Vagina (tissue), 2 donors: ENCODE measurements at regions not wholly inside any gene's neighbourhood (a gene's known extent, or its start where the extent isn't known, plus 50 kb on each side); places are given as distances from the start of the nearest gene placed in this dataset.

Experiments
- DNase-seq, 2 donors: peaks; one replicate each; pipeline ENCODE4 v3.0.0-alpha.2; 2017; ENCODE audit errors: extremely low spot score in 2 of 2
- H3K27ac ChIP-seq: fragments of 200-600 bp; sonication (generic); one replicate; pipeline ENCODE4 v1.5.1; 2019
- H3K27me3 ChIP-seq: fragments of 200-600 bp; sonication (generic); one replicate; pipeline ENCODE4 v1.5.1; 2019
- H3K36me3 ChIP-seq, 2 donors: fragments of 200-600 bp; sonication (generic); one replicate each; pipeline ENCODE4 v1.5.1; 2017 to 2019
- H3K4me1 ChIP-seq: fragments of 200-600 bp; sonication (generic); one replicate; pipeline ENCODE4 v1.5.1; 2019
- H3K4me3 ChIP-seq, 2 donors: fragments of 200-600 bp; sonication (generic); 1 replicate in 1 of 2; 2 replicates in 1 of 2; pipeline ENCODE4 v1.5.1; 2016 to 2019
- H3K9me3 ChIP-seq: fragments of 200-600 bp; sonication (generic); one replicate; pipeline ENCODE4 v1.5.1; 2019
- CTCF ChIP-seq, 3 experiments: fragments of 450-650 bp in 2 of 3; fragments of 200-600 bp in 1 of 3; sonication (generic) in 1 of 3; IDR thresholded peaks; one replicate each; pipeline ENCODE4 v1.5.1; 2017 to 2019; ENCODE audit warnings: antibody characterized with exemption in 3 of 3, mild to moderate bottlenecking in 2 of 3, moderate library complexity in 2 of 3
- POLR2A ChIP-seq, 2 donors: fragments of 450-650 bp; IDR thresholded peaks; one replicate each; pipeline ENCODE4 v1.6.1; 2017; ENCODE audit warnings: antibody characterized with exemption in 2 of 2, mild to moderate bottlenecking in 2 of 2, moderate library complexity in 2 of 2
- POLR2AphosphoS5 ChIP-seq, 2 donors: sonication (generic); formaldehyde crosslinking; IDR thresholded peaks; one replicate each; pipeline ENCODE4 v1.9.0; 2017; ENCODE audit warnings: antibody characterized with exemption in 2 of 2, mild to moderate bottlenecking in 2 of 2, low read depth in 1 of 2; ENCODE audit not compliant: insufficient read depth in 1 of 2
- intact Hi-C: fragments of 100-400 bp; cut with DNase I; formaldehyde crosslinking; loops from one replicate; pipeline ENCODE4 v1.15.1; 2023

GRCh38 chr5:2892466-2893000 is 141.1 kb upstream of the IRX2 start:
- intact Hi-C loops = no loop called here
- H3K4me3 ChIP-seq = no peak overlapping the region
- H3K9me3 ChIP-seq = no peaks in the 10 kb centered on the region
- DNase-seq = peak; percentile 40 to 81
- no peaks in the 10 kb centered on the region for H3K27me3 ChIP-seq
- H3K36me3 ChIP-seq = no peaks in the 10 kb centered on the region
- H3K27ac ChIP-seq = no peak overlapping the region
- TF ChIP-seq POLR2AphosphoS5 (IDR thresholded peaks at IDR 0.05; ENCODE audit: insufficient read depth in 1 of 2, low read depth in 1 of 2) = no peak
- TF ChIP-seq CTCF (IDR thresholded peaks at IDR 0.05) = no peak
- TF ChIP-seq POLR2A (IDR thresholded peaks at IDR 0.05) = no peak
- no peaks in the 10 kb centered on the region for H3K4me1 ChIP-seq

- Histone ChIP-seq H3K4me1 (no peaks in the 10 kb centered on the region), H3K27ac (no peak overlapping the region), H3K27me3 (no peaks in the 10 kb centered on the region), H3K9me3 (no peaks in the 10 kb centered on the region), H3K4me3 (no peak overlapping the region), H3K36me3 (no peaks in the 10 kb centered on the region)
- intact Hi-C loops = no loop called here
- DNase-seq = peak; percentile 34 to 40
- TF ChIP-seq POLR2AphosphoS5 (IDR thresholded peaks at IDR 0.05; ENCODE audit: insufficient read depth in 1 of 2, low read depth in 1 of 2) (no peak), CTCF (IDR thresholded peaks at IDR 0.05) (no peak), POLR2A (IDR thresholded peaks at IDR 0.05) (no peak)
Measured at GRCh38 chr5:2891781-2892180, 140.3 kb upstream of the IRX2 start.

- Histone ChIP-seq H3K27ac (no peak overlapping the region), H3K36me3 (no peaks in the 10 kb centered on the region), H3K4me3 (no peak overlapping the region), H3K27me3 (no peaks in the 10 kb centered on the region), H3K4me1 (no peaks in the 10 kb centered on the region), H3K9me3 (no peaks in the 10 kb centered on the region)
- intact Hi-C loops = no loop called here
- no peak for TF ChIP-seq CTCF (IDR thresholded peaks at IDR 0.05)
- no peak for TF ChIP-seq POLR2AphosphoS5 (IDR thresholded peaks at IDR 0.05; ENCODE audit: insufficient read depth in 1 of 2, low read depth in 1 of 2)
- no peak for TF ChIP-seq POLR2A (IDR thresholded peaks at IDR 0.05)
- peak in 1 of 2 donors; percentile 14 for DNase-seq
Measured at GRCh38 chr5:2890011-2890410, 138.5 kb upstream of the IRX2 start.

GRCh38 chr5:2888520-2889060 is 137.1 kb upstream of the IRX2 start:
- peak; percentile 55 to 58 for DNase-seq
- TF ChIP-seq POLR2AphosphoS5 (IDR thresholded peaks at IDR 0.05; ENCODE audit: insufficient read depth in 1 of 2, low read depth in 1 of 2) (no peak), POLR2A (IDR thresholded peaks at IDR 0.05) (no peak)

GRCh38 chr5:2887481-2888348 is 136.2 kb upstream of the IRX2 start:
- Histone ChIP-seq H3K27ac (no peak overlapping the region), H3K4me3 (no peak overlapping the region), H3K27me3 (no peaks in the 10 kb centered on the region), H3K9me3 (no peaks in the 10 kb centered on the region), H3K4me1 (no peaks in the 10 kb centered on the region), H3K36me3 (no peaks in the 10 kb centered on the region)
- DNase-seq = peak; percentile 79 to 81
- no peak for TF ChIP-seq POLR2AphosphoS5 (IDR thresholded peaks at IDR 0.05; ENCODE audit: insufficient read depth in 1 of 2, low read depth in 1 of 2)
- intact Hi-C loops = no loop called here

More at GRCh38 chr5:2888520-2889060, 137.1 kb upstream of the IRX2 start:
- no peak overlapping the region for H3K27ac ChIP-seq
- H3K36me3 ChIP-seq = no peaks in the 10 kb centered on the region
- H3K9me3 ChIP-seq = no peaks in the 10 kb centered on the region
- no peaks in the 10 kb centered on the region for H3K27me3 ChIP-seq
- no peaks in the 10 kb centered on the region for H3K4me1 ChIP-seq
- intact Hi-C loops = no loop called here
- H3K4me3 ChIP-seq = no peak overlapping the region
